Liver (tissue), 3 donors: ENCODE measurements at regions not wholly inside any gene's neighbourhood (a gene's known extent, or its start where the extent isn't known, plus 50 kb on each side); places are given as distances from the start of the nearest gene placed in this dataset.

Experiments
- ATF3 ChIP-seq: IDR thresholded peaks from 2 replicates; pipeline ENCODE4 v1.6.1; 2016; ENCODE audit warnings: antibody characterized with exemption
- CTCF ChIP-seq: fragments of 150-350 bp; IDR thresholded peaks from 2 replicates; pipeline ENCODE4 v1.5.1; 2017; ENCODE audit warnings: improper control_type of control experiment, low read depth, low read length; ENCODE audit not compliant: missing input control
- EGR1 ChIP-seq, 2 donors: IDR thresholded peaks; 2 replicates each; pipeline ENCODE4 v1.6.1; 2016 to 2018; ENCODE audit warnings: antibody characterized with exemption in 2 of 2, low read depth in 2 of 2
- FOXA2 ChIP-seq: IDR thresholded peaks from 2 replicates; pipeline ENCODE4 v1.6.1; 2016; ENCODE audit warnings: antibody characterized with exemption
- GABPA ChIP-seq, 2 donors: IDR thresholded peaks in 1 of 2; conservative IDR thresholded peaks in 1 of 2; 2 replicates each; pipeline ENCODE4 v1.6.1; 2016; ENCODE audit warnings: antibody characterized with exemption in 2 of 2, mild to moderate bottlenecking in 1 of 2, moderate library complexity in 1 of 2
- HNF4G ChIP-seq: IDR thresholded peaks from 2 replicates; pipeline ENCODE4 v1.6.1; 2016; ENCODE audit warnings: antibody characterized with exemption
- JUND ChIP-seq, 2 donors: IDR thresholded peaks; 2 replicates each; pipeline ENCODE4 v1.6.1; 2016; ENCODE audit warnings: antibody characterized with exemption in 2 of 2
- MAX ChIP-seq: IDR thresholded peaks from 2 replicates; pipeline ENCODE4 v1.6.1; 2016; ENCODE audit warnings: antibody characterized with exemption
- RAD21 ChIP-seq, 2 donors: IDR thresholded peaks; 2 replicates each; pipeline ENCODE4 v1.6.1; 2016; ENCODE audit warnings: antibody characterized with exemption in 2 of 2, mild to moderate bottlenecking in 2 of 2
- REST ChIP-seq: IDR thresholded peaks from 2 replicates; pipeline ENCODE4 v1.6.1; 2016; ENCODE audit warnings: antibody characterized with exemption, mild to moderate bottlenecking
- SP1 ChIP-seq: IDR thresholded peaks from 2 replicates; pipeline ENCODE4 v1.6.1; 2018; ENCODE audit warnings: antibody characterized with exemption, mild to moderate bottlenecking
- TAF1 ChIP-seq: conservative IDR thresholded peaks from 2 replicates; pipeline ENCODE4 v1.6.1; 2016; ENCODE audit warnings: antibody characterized with exemption, mild to moderate bottlenecking
- donor health status: healthy.
- donor health status: healthy.

- TF ChIP-seq SP1, result no peak
- TF ChIP-seq CTCF, result no peak
- no peak for TF ChIP-seq RAD21 (IDR thresholded peaks at IDR 0.05)
- no peak for TF ChIP-seq EGR1 (IDR thresholded peaks at IDR 0.05; ENCODE audit: low read depth in 2 of 2)
- TF ChIP-seq GABPA (IDR thresholded peaks at IDR 0.05 in 1 of 2, conservative IDR thresholded peaks at IDR 0.05 in 1 of 2), result no peak
- no peak for TF ChIP-seq JUND (IDR thresholded peaks at IDR 0.05)
- TF ChIP-seq FOXA2, result no peak
- no peak for TF ChIP-seq MAX
- no peak for TF ChIP-seq REST
- TF ChIP-seq TAF1, result no peak
- TF ChIP-seq HNF4G, result no peak
- no peak for TF ChIP-seq ATF3
These were observed 65.0 kb upstream of the SIRPG start for GRCh38 chr20:1722513-1723050.
